Embryonic facial prominence (tissue), 1 donor: ENCODE measurements at regions not wholly inside any gene's neighbourhood (a gene's known extent, or its start where the extent isn't known, plus 50 kb on each side); places are given as distances from the start of the nearest gene placed in this dataset.
"Not testable (repeated sequence)": the region's sequence is repeated elsewhere in the genome, so short reads cannot be mapped to it uniquely, and the experiment has no call there.

Source experiments
- DNase-seq: peaks from one replicate; pipeline ENCODE4 v3.0.0-alpha.2; 2016; ENCODE audit errors: extremely low spot score

GRCh38 chr12:25866586-25867378 is 91.7 kb upstream of the RASSF8 start:
- no peak for DNase-seq

- no peak for DNase-seq
Observed at GRCh38 chr12:25868193-25868592, 90.3 kb upstream of the RASSF8 start.

GRCh38 chr12:25872137-25872536 is 86.3 kb upstream of the RASSF8 start:
- DNase-seq, result no peak

DNA sequence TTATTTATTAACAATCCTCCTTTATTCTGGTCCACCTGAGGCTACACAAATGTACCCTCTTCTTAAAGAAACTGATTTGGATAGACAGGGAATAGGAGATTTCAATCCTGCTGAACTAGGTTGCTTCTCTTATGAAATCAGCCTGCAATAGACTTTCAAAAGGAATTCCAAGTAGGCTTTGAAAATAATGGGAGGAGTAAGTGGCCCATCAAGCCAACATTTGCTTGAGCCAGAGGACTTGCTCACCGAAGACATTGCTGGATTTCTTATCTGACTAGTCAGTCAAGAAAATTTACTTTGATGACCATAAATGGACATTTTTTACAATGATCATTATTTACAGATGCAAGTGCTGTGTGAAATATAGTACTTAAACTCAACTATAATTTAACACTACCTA is 82.8 kb upstream of the RASSF8 start:
- DNase-seq, result no peak

DNA sequence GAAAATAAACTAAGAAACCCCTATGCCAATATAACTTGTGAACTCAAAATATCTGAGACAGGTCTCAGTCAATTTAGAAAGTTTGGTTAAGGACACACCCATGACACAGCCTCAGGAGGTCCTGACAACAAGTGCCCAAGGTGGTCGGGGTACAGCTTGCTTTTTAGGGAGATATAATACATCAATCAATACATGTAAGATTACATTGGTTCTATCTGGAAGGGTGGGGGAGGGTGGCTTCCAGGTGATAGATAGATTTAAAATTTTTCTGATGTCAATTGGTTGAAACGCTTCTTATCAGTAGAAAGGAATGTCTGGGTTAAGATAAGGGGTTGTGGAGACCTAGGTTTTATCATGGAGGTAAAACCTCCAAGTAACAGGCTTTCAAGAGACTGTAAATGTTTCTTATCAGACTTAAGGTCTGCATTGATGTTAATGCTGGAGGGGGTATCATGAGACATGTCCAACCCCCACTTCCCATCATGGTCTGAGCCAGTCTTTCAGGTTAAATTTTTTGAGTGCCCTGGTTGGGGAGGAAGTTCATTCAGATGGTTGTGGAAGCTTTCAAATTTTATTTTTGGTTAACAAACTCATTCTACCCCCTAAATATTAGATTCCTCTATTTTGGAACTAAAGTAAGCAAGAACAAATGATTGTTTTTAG is 82.0 kb upstream of the RASSF8 start:
- no peak for DNase-seq

GRCh38 chr12:25877446-25877845 is 81.0 kb upstream of the RASSF8 start:
- no peak for DNase-seq

- DNase-seq, result no peak
Observed at GRCh38 chr12:25882266-25882665, 76.2 kb upstream of the RASSF8 start.

GRCh38 chr12:25883026-25883916 is 75.2 kb upstream of the RASSF8 start:
- DNase-seq, result no peak

- no peak for DNase-seq
Observed at GRCh38 chr12:25884024-25884919, 74.2 kb upstream of the RASSF8 start.

GRCh38 chr12:25884920-25885234 is 73.6 kb upstream of the RASSF8 start:
- DNase-seq, result no peak

DNA sequence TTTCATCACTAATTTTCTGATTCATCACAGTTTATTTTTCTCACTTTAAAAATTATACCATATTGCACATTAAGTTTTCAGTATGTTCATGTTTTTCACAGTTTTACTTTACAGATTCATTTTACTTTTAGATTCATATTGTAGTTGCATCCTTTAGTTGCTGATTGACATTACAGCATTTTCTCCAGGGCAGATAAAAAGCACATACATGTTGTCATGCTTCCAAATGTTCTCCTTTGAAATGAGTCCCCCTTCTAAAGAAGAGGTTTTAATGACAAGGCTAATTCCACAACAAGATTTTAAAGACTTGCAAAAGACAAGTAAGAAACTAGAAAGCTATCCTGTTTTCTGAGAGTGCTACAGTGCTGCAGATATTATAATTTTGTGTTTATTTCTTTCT is 72.1 kb upstream of the RASSF8 start:
- DNase-seq, result no peak

DNA sequence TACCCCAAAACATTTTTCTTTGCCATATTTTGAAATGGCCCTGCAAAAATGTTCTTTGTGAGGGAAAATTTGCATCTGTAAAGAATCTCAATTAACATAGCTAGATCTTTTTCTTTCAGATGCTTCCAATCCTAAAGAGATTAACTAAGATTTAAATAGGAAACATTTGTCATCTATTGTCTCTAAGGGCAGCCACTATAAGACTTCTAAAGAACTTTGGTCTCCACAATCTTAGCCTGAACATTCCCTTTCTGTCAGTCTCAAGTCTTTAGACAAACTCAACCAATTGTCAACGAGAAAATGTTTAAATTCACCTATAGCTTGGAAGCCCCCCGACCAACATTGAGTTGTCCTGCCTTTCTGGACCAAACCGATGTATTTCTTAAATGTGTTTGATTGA is 71.1 kb upstream of the RASSF8 start:
- DNase-seq, result no peak

- DNase-seq, result no peak
Observed at GRCh38 chr12:25889185-25889584, 69.3 kb upstream of the RASSF8 start.

GRCh38 chr12:25891095-25891494 is 67.4 kb upstream of the RASSF8 start:
- DNase-seq, result not testable (repeated sequence)

DNA sequence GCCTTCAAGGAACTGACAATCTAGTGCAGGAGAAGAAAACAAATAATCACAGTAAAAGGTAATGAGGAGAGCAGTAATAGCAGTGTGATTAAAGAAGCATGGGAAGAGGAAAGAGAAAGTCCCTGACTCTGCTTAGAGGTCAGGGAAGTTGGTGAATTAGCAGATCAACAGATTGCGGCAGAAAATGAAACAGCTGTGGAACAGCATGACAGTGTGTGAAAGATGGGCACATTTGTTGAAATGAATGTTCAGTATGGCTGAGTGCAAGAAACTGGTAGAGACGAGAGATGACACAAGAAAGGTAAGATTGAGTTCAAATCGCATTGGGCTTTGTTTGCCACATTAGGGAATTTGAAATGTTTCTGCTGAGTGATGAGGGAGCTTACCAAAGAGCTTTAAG is 63.7 kb upstream of the RASSF8 start:
- no peak for DNase-seq

DNA sequence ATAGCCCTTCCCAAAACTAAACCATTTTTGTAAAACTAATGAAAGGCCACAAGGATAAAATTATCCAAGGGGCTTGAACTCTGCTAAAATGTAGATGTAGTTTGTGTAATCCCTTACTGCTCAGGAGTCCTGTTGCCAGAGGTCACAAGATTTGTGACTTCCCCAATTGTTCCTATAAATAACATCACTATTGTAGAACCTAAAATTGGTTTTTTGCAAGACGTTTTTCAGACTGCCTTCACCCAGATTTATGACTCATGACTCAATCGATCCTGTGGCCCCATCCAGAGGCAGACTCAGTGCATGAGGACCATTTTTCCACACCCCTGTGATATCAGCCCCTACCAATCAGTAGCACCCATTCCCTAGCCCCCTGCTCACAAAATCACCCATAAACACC is 61.5 kb upstream of the RASSF8 start:
- DNase-seq, result no peak

GRCh38 chr12:25903603-25904245 is 54.8 kb upstream of the RASSF8 start:
- no peak for DNase-seq

DNA sequence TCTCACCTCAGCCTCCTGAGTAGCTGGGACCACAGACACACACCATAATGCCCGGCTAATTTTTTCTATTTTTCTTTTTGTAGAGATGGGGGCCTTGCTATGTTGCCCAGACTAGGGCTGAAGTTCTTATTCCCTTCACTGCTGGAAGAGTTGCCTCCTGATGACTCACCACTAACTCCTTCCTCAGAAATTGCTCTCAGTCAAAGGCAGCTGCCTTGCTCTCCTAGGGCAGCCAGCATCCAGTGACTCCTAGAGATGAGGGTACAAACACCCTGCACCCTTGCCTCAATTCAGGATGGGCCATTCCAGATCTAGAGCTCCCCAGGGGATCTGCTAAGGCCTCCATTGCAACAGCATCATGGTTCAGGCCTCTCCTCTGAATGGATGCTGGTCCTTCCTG is 54.0 kb upstream of the RASSF8 start:
- DNase-seq, result no peak

DNA sequence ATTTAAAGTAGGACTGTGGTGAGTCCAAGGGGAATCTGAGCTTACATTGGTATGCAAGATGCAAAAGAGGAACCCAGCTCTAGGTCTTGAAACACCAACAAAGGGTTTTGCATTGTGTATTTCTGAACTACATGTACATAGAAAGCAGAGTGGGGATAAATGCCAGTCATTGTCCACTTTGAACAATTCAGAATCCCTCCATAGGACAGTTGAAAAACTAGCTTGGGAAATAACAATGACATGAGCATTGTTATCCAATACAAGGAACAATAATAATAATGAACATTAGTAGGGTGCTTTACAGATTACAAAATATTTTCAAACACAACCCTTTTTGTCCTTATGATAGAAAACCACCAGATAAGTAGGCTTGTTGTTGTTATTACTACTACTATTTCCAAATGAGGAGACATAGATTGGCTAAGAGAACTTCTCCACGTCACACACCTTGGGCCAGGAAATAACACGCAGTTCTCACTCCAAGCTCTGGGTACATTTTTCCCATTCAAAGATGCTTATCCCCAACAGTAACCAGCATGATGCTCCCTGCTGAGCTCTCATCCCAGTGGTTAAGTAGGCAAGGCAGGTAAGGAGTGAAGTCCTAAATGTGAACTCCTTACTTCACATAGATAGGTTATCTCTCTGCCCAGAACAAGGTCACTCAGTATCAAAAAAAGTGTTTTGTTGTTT is 51.7 kb upstream of the RASSF8 start:
- no peak for DNase-seq
